ENCODE measurements at regions not wholly inside any gene's neighbourhood (a gene's known extent, or its start where the extent isn't known, plus 50 kb on each side); places are given as distances from the start of the nearest gene placed in this dataset.

DNA sequence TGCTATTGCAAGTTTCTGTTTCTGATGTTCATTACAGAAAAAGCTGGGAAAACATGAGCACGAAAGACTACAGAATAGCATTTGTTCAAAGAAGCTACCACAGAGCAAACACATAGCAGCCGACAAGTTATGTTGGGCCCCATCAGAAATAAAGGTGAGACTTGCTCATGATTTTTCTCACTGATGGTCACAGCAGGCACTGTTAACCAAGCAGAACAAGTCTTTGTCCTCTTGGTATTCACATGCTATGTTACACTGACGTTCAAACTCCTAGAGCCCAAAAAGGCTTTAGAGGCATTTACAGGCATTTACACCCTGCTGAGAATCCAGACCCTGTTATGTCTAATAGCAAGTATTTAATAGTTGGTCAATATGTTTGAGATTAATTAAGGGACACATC lies 235.0 kb upstream of the HNMT start:
- H3K27ac ChIP-seq (ENCODE audit: low read depth, low read length), result no peak overlapping the region
- no peaks in the 10 kb centered on the region for H3K79me2 ChIP-seq (ENCODE audit: control insufficient read depth, insufficient read depth, low read length, unreplicated experiment)
- no peaks in the 10 kb centered on the region for H3K4me1 ChIP-seq (ENCODE audit: control insufficient read depth, insufficient read depth, low read length, unreplicated experiment)
- H3K27me3 ChIP-seq (ENCODE audit: insufficient read depth, low read length), result peaks cover 56% of the 10 kb centered on the region
- H3K4me3 ChIP-seq (ENCODE audit: low read depth, low read length), result no peak overlapping the region
- no peaks in the 10 kb centered on the region for H3K36me3 ChIP-seq (ENCODE audit: insufficient read depth, low read length)
- H2AFZ ChIP-seq (ENCODE audit: low read length, unreplicated experiment), result no peak overlapping the region

DNA sequence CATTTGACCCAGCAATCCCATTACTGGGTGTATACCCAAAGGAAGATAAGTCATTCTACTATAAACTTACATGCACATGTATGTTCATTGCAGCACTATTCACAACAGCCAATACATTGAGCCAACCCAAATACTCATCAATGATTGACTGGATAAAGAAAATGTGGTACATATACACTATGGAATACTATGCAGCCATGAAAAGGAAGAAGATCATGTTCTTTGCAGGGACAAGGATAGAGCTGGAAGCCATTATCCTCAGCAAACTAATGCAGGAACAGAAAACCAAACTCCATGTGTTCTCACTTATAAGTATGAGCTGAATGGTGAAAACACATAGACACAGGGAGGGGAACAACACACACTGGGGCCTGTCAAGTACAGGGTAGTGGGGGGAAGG lies 226.7 kb upstream of the HNMT start:
- Histone ChIP-seq H3K4me3 (ENCODE audit: low read depth, low read length) (no peak overlapping the region), H3K36me3 (ENCODE audit: insufficient read depth, low read length) (no peaks in the 10 kb centered on the region), H3K27me3 (ENCODE audit: insufficient read depth, low read length) (peaks cover 7% of the 10 kb centered on the region; the same call in 1 of the 2 replicates), H3K27ac (ENCODE audit: low read depth, low read length) (no peak overlapping the region), H3K4me1 (ENCODE audit: control insufficient read depth, insufficient read depth, low read length, unreplicated experiment) (no peaks in the 10 kb centered on the region), H2AFZ (ENCODE audit: low read length, unreplicated experiment) (no peak overlapping the region), H3K79me2 (ENCODE audit: control insufficient read depth, insufficient read depth, low read length, unreplicated experiment) (no peaks in the 10 kb centered on the region)

DNA sequence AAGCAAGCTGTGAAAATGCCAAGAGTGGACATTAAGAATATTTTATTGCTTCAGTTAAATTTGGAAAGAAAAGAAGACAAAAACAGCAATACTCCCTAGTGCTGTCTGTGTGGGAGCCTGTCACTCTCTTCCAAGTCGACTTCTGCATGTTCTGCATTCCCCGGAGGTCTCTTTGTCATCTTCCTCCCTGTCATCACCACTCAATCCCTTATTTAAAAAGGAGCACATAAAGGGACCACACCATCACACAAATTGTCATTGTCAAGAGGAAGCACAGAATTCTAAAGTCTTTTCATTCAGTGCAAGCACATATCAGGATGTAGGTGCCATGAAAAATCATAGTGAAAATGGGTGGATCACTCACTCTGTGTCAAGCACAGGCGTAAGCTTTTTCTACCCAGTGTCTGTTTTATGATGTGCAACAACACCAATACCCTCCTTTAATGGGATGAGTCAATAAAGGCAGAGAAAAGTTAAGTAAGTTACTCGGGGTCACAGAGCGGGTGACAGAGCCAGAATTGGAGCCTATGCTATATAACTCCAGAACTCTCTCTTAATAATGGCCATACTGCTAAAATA lies 222.4 kb upstream of the HNMT start:
- Histone ChIP-seq H3K79me2 (ENCODE audit: control insufficient read depth, insufficient read depth, low read length, unreplicated experiment) (no peaks in the 10 kb centered on the region), H2AFZ (ENCODE audit: low read length, unreplicated experiment) (no peak overlapping the region), H3K36me3 (ENCODE audit: insufficient read depth, low read length) (no peaks in the 10 kb centered on the region), H3K4me1 (ENCODE audit: control insufficient read depth, insufficient read depth, low read length, unreplicated experiment) (no peaks in the 10 kb centered on the region), H3K27ac (ENCODE audit: low read depth, low read length) (no peak overlapping the region), H3K27me3 (ENCODE audit: insufficient read depth, low read length) (peaks cover 4% of the 10 kb centered on the region; the same call in 1 of the 2 replicates), H3K4me3 (ENCODE audit: low read depth, low read length) (no peak overlapping the region)

DNA sequence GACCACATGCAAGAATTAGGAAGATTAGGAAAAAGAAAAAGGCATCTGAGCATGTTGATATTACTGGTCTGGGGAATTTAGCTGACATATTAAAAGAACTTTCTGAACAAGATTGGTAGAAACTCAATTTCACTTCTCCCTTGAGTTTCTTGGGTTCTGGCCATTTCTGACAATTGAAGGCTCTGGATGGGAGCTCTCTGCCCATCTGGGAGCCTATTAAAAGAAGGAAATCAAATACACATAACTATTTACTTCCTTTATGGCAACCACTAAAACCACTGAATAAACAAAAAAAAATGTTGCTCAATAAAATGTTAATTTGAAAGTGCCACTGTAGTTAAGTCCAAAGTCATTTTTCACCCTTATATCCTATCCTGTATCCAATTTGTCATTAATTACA lies 216.8 kb upstream of the HNMT start:
- Histone ChIP-seq H3K27me3 (ENCODE audit: insufficient read depth, low read length) (no peaks in the 10 kb centered on the region), H2AFZ (ENCODE audit: low read length, unreplicated experiment) (no peak overlapping the region), H3K36me3 (ENCODE audit: insufficient read depth, low read length) (no peaks in the 10 kb centered on the region), H3K79me2 (ENCODE audit: control insufficient read depth, insufficient read depth, low read length, unreplicated experiment) (no peaks in the 10 kb centered on the region), H3K4me3 (ENCODE audit: low read depth, low read length) (no peak overlapping the region), H3K4me1 (ENCODE audit: control insufficient read depth, insufficient read depth, low read length, unreplicated experiment) (no peaks in the 10 kb centered on the region), H3K27ac (ENCODE audit: low read depth, low read length) (no peak overlapping the region)

DNA sequence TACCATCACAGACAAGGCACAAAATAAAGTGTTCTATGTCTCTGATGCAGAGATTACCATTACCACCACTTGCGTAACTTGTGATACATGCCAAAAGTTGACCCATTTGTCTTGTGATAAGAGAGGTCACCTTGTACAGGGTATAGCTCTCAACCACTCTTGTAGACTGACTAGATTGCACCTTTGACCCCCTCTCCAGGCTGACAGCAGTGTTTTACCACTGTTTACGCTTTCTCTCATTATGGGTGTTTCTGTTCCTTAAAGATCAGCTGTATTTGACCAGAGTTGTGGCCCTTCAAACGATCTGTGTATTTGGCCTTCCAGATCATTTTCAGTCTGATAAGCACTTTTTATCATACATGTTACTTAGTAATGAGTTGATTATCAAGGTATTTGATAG lies 215.7 kb upstream of the HNMT start:
- no peaks in the 10 kb centered on the region for H3K4me1 ChIP-seq (ENCODE audit: control insufficient read depth, insufficient read depth, low read length, unreplicated experiment)
- H2AFZ ChIP-seq (ENCODE audit: low read length, unreplicated experiment), result no peak overlapping the region
- no peak overlapping the region for H3K4me3 ChIP-seq (ENCODE audit: low read depth, low read length)
- H3K27me3 ChIP-seq (ENCODE audit: insufficient read depth, low read length), result no peaks in the 10 kb centered on the region
- no peaks in the 10 kb centered on the region for H3K79me2 ChIP-seq (ENCODE audit: control insufficient read depth, insufficient read depth, low read length, unreplicated experiment)
- H3K36me3 ChIP-seq (ENCODE audit: insufficient read depth, low read length), result no peaks in the 10 kb centered on the region
- H3K27ac ChIP-seq (ENCODE audit: low read depth, low read length), result no peak overlapping the region

DNA sequence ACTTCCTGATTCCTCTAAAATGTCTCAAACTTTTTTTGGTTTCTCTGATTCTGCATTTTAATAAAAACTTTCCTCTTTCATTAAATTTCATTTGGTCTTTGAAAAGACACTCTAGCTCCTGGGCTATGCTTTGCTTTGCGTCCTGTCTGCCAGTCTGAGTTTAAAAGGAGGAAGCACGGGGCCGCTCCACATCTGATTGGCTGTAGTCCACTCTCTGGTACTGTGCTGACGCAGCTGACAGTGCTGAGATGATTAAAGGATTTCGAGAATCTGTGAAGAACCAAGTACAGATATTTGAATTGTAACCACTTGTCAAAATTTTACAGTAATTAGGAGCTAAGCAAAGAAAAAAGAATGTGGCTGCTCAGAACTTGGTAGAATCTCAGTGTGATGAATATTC lies 199.6 kb upstream of the HNMT start:
- no peaks in the 10 kb centered on the region for H3K79me2 ChIP-seq (ENCODE audit: control insufficient read depth, insufficient read depth, low read length, unreplicated experiment)
- no peaks in the 10 kb centered on the region; the same call in 1 of the 2 replicates for H3K27me3 ChIP-seq (ENCODE audit: insufficient read depth, low read length)
- no peaks in the 10 kb centered on the region for H3K4me1 ChIP-seq (ENCODE audit: control insufficient read depth, insufficient read depth, low read length, unreplicated experiment)
- no peak overlapping the region for H2AFZ ChIP-seq (ENCODE audit: low read length, unreplicated experiment)
- no peaks in the 10 kb centered on the region for H3K36me3 ChIP-seq (ENCODE audit: insufficient read depth, low read length)
- H3K4me3 ChIP-seq (ENCODE audit: low read depth, low read length), result no peak overlapping the region
- H3K27ac ChIP-seq (ENCODE audit: low read depth, low read length), result no peak overlapping the region

DNA sequence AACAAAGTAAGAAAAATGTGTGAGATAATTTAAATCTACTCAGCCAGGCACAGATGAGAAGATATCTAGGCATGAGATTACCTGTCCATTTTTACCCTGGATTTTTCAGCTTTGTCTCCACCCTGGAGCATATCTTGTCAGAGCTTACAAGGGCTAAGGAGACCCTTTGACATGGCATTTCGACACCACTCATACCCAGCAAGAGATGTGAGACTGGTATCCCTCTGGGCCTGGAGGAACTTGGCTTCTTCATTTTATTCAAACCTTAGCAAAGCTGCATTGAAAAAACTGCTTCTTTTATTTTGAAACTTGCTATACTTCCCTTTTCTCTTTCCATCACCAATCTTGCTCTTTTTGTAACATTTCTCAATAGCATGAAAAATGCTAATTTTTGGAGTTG lies 194.9 kb upstream of the HNMT start:
- no peak overlapping the region for H3K27ac ChIP-seq (ENCODE audit: low read depth, low read length)
- H3K4me1 ChIP-seq (ENCODE audit: control insufficient read depth, insufficient read depth, low read length, unreplicated experiment), result no peaks in the 10 kb centered on the region
- no peaks in the 10 kb centered on the region for H3K36me3 ChIP-seq (ENCODE audit: insufficient read depth, low read length)
- no peaks in the 10 kb centered on the region; the same call in 1 of the 2 replicates for H3K27me3 ChIP-seq (ENCODE audit: insufficient read depth, low read length)
- H3K4me3 ChIP-seq (ENCODE audit: low read depth, low read length), result no peak overlapping the region
- no peak overlapping the region for H2AFZ ChIP-seq (ENCODE audit: low read length, unreplicated experiment)
- no peaks in the 10 kb centered on the region for H3K79me2 ChIP-seq (ENCODE audit: control insufficient read depth, insufficient read depth, low read length, unreplicated experiment)

DNA sequence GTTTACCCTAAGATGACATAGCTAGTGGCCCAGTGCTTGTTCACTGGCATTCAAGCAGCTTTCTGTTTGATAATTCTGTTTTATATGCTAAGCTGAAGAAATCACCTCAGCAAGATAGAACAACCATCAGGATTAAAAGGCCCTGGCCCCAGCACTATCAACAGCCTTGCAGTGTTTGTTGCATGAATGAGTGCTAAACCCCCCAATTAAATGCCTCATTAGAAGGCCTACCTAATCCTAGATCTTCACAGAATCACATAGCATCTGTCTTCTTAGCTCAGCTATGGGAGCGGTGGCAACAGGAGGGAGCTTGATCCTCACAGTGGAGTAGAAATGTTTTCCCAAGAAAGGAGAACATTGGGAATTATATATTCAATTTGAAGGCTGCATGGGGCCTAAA lies 194.1 kb upstream of the HNMT start:
- no peak overlapping the region for H3K4me3 ChIP-seq (ENCODE audit: low read depth, low read length)
- no peak overlapping the region for H2AFZ ChIP-seq (ENCODE audit: low read length, unreplicated experiment)
- H3K79me2 ChIP-seq (ENCODE audit: control insufficient read depth, insufficient read depth, low read length, unreplicated experiment), result no peaks in the 10 kb centered on the region
- H3K36me3 ChIP-seq (ENCODE audit: insufficient read depth, low read length), result no peaks in the 10 kb centered on the region
- H3K4me1 ChIP-seq (ENCODE audit: control insufficient read depth, insufficient read depth, low read length, unreplicated experiment), result no peaks in the 10 kb centered on the region
- no peaks in the 10 kb centered on the region; the same call in 1 of the 2 replicates for H3K27me3 ChIP-seq (ENCODE audit: insufficient read depth, low read length)
- H3K27ac ChIP-seq (ENCODE audit: low read depth, low read length), result no peak overlapping the region

DNA sequence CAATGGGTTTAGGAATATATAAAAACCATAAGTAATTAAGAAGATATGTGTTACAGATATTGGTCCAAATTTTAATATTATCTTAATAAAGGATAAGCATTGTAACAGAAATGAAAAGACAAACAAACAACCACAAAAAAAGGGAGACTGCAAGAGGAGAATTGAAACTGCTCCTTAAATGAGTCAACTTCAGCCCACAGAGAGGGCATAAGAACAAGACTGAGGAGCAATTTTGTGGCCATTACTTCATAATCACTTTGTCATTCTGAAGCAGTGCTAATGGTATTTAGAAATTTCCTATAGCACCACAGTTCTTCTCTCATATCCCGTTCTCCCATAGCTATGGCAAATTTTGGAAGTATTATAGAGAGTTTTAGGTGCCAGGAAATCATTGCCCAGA lies 193.2 kb upstream of the HNMT start:
- Histone ChIP-seq H3K4me3 (ENCODE audit: low read depth, low read length) (no peak overlapping the region), H2AFZ (ENCODE audit: low read length, unreplicated experiment) (no peak overlapping the region), H3K27me3 (ENCODE audit: insufficient read depth, low read length) (no peaks in the 10 kb centered on the region; the same call in 1 of the 2 replicates), H3K36me3 (ENCODE audit: insufficient read depth, low read length) (no peaks in the 10 kb centered on the region), H3K4me1 (ENCODE audit: control insufficient read depth, insufficient read depth, low read length, unreplicated experiment) (no peaks in the 10 kb centered on the region), H3K27ac (ENCODE audit: low read depth, low read length) (no peak overlapping the region), H3K79me2 (ENCODE audit: control insufficient read depth, insufficient read depth, low read length, unreplicated experiment) (no peaks in the 10 kb centered on the region)

DNA sequence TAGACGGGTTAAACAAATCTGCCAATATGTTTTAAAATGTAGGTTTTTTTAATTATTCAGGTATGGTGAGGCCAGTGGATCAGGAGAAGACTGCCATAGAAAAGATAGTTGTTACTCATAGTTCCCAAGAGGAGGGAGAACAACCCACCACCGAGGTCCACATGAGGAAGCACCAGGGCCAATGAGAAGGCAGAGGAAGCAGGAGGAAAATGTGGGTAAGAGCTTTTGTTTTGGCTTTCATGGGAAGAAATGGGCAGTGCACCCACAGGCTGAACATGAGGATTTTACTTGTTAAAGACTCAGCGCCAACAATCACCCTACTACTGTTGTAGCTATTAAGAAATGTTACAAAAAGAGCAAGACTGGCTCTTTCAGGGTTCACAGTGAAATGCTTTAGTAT lies 191.8 kb upstream of the HNMT start:
- Histone ChIP-seq H3K27ac (ENCODE audit: low read depth, low read length) (no peak overlapping the region), H2AFZ (ENCODE audit: low read length, unreplicated experiment) (no peak overlapping the region), H3K36me3 (ENCODE audit: insufficient read depth, low read length) (no peaks in the 10 kb centered on the region), H3K79me2 (ENCODE audit: control insufficient read depth, insufficient read depth, low read length, unreplicated experiment) (no peaks in the 10 kb centered on the region), H3K4me3 (ENCODE audit: low read depth, low read length) (no peak overlapping the region), H3K27me3 (ENCODE audit: insufficient read depth, low read length) (no peaks in the 10 kb centered on the region; the same call in 1 of the 2 replicates), H3K4me1 (ENCODE audit: control insufficient read depth, insufficient read depth, low read length, unreplicated experiment) (no peaks in the 10 kb centered on the region)

DNA sequence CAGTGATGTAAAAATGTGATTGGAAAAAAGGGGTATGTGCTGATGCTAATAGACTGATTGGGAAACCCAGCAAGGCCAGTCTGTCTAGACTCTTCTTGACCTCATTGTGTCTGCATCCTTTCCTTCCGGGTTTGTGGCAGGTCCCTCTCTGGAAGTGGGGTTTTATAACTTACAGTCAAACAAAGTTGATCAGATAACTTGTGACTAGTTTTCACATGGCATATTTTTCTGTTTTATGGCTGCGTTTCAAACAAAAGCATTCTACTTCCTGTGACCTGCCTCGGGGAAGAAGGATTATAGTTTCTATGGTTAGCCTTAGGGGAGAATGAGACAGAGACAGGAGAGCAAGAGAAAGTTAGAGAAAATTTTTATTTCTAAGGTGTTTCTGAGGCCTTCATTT lies 188.7 kb upstream of the HNMT start:
- H2AFZ ChIP-seq (ENCODE audit: low read length, unreplicated experiment), result no peak overlapping the region
- no peak overlapping the region for H3K4me3 ChIP-seq (ENCODE audit: low read depth, low read length)
- H3K27me3 ChIP-seq (ENCODE audit: insufficient read depth, low read length), result no peaks in the 10 kb centered on the region; the same call in 1 of the 2 replicates
- H3K36me3 ChIP-seq (ENCODE audit: insufficient read depth, low read length), result no peaks in the 10 kb centered on the region
- no peaks in the 10 kb centered on the region for H3K4me1 ChIP-seq (ENCODE audit: control insufficient read depth, insufficient read depth, low read length, unreplicated experiment)
- H3K27ac ChIP-seq (ENCODE audit: low read depth, low read length), result no peak overlapping the region
- H3K79me2 ChIP-seq (ENCODE audit: control insufficient read depth, insufficient read depth, low read length, unreplicated experiment), result no peaks in the 10 kb centered on the region

Data from ACC112 (cell line).